ENCODE measurements at regions not wholly inside any gene's neighbourhood (a gene's known extent, or its start where the extent isn't known, plus 50 kb on each side); places are given as distances from the start of the nearest gene placed in this dataset.

DNA sequence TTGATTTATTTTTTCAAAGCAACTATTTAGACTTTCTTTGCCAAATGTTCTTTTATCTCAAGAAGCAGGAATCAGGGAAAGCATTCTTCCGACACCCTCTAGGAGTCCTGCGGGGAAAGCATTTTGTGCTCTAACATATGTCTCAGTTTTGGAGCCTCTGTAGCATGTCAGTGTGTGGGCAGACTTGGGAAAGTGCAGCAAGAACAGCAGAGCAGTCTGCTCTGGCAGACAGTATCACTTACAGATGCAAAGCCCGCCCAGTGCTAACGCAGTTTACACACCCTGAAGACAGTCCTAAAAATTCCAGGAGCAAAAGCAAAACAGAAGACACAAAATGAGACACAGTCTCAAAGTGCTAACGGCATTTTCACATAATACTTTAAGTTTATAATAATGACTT, 393.5 kb downstream of the KLF12 start:
- TF ChIP-seq, protein P1, sequence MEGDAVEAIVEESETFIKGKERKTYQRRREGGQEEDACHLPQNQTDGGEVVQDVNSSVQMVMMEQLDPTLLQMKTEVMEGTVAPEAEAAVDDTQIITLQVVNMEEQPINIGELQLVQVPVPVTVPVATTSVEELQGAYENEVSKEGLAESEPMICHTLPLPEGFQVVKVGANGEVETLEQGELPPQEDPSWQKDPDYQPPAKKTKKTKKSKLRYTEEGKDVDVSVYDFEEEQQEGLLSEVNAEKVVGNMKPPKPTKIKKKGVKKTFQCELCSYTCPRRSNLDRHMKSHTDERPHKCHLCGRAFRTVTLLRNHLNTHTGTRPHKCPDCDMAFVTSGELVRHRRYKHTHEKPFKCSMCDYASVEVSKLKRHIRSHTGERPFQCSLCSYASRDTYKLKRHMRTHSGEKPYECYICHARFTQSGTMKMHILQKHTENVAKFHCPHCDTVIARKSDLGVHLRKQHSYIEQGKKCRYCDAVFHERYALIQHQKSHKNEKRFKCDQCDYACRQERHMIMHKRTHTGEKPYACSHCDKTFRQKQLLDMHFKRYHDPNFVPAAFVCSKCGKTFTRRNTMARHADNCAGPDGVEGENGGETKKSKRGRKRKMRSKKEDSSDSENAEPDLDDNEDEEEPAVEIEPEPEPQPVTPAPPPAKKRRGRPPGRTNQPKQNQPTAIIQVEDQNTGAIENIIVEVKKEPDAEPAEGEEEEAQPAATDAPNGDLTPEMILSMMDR (IDR thresholded peaks at IDR 0.05) = no peak
- no peak for TF ChIP-seq POLR2A (IDR thresholded peaks at IDR 0.05)
